Fibroblast of the aortic adventitia (primary cell): ENCODE measurements at regions not wholly inside any gene's neighbourhood (a gene's known extent, or its start where the extent isn't known, plus 50 kb on each side); places are given as distances from the start of the nearest gene placed in this dataset. TPM values are rescaled to one million over a fixed set of nuclear protein-coding genes. Genes with fewer than 3 reads are reported as not detected.

ENCODE experiments used
- DNase-seq: peaks from one replicate; pipeline ENCODE4 v3.0.0-alpha.2; 2010; ENCODE audit warnings: low read depth
- H3K4me3 ChIP-seq: 2 replicates; pipeline ENCODE4 v1.5.1; 2011; ENCODE audit warnings: low read depth, mild to moderate bottlenecking, control low read depth, low read length, moderate library complexity
- small RNA-seq: library from RNA; depleted of rRNA; stranded (forward); fragments of <200 nt; gene quantifications from one replicate; pipeline ENCODE3, GENCODE V24; 2012
- TF ChIP-seq, protein P1 (sequence below): IDR thresholded peaks from 2 replicates; pipeline ENCODE4 v1.5.1; 2011; ENCODE audit warnings: mild to moderate bottlenecking, low read length, control low read depth, inconsistent platforms; ENCODE audit not compliant: insufficient read depth

DNA sequence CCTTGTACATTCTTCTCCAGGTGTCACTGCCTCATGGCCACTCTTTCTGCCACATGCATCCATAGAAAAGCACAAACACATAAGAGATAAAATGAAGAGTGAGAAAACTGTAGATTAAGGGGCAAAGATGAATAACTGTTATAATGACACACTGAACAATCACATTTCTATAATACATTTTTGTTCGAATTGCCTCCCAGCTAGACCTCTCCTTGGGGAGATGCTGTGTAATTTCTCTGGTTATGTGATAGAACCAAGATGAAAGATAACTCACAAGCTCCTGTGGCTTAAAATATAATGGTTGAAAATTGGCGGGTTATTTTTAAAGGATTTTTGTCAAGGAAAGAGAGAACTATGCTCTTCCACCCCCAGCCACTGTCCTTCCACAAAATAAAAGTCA lies 60.2 kb upstream of the STEAP1 start:
- TF ChIP-seq, protein P1, sequence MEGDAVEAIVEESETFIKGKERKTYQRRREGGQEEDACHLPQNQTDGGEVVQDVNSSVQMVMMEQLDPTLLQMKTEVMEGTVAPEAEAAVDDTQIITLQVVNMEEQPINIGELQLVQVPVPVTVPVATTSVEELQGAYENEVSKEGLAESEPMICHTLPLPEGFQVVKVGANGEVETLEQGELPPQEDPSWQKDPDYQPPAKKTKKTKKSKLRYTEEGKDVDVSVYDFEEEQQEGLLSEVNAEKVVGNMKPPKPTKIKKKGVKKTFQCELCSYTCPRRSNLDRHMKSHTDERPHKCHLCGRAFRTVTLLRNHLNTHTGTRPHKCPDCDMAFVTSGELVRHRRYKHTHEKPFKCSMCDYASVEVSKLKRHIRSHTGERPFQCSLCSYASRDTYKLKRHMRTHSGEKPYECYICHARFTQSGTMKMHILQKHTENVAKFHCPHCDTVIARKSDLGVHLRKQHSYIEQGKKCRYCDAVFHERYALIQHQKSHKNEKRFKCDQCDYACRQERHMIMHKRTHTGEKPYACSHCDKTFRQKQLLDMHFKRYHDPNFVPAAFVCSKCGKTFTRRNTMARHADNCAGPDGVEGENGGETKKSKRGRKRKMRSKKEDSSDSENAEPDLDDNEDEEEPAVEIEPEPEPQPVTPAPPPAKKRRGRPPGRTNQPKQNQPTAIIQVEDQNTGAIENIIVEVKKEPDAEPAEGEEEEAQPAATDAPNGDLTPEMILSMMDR = no peak
- DNase-seq = no peak
- no peak overlapping the region for H3K4me3 ChIP-seq

Small RNAs in the stretch of these regions (small RNA-seq; reads per million reads assigned to genes)
- gene RNU6-274P = not detected
